ENCODE measurements at regions not wholly inside any gene's neighbourhood (a gene's known extent, or its start where the extent isn't known, plus 50 kb on each side); places are given as distances from the start of the nearest gene placed in this dataset.
A peak's percentile ranks its signal among the peaks of the same experiment; 100 is the strongest.

DNA sequence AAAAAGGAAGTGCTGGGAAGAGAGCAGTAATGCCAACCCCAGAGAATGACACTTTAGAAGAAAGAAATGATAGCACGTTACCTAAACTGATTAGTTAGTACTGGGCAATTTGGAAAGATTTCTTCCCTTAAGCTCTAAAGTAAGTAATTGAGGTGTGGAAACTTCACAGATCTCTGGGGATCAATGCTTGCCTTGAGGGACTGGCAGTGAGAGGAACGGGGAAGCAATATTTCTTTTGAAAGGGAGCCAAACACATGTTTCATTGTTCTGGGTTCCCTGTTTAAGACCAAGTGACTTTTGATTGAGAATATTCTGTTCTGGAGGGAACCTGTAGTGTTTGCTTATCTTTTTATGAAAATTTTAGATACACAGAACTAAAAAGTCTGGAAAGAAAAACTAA, 190.5 kb downstream of the NDFIP2 start:
- Histone ChIP-seq H3K4me3 (ENCODE audit: low read depth in 1 of 3, low read length in 3 of 3) (no peak overlapping the region), H3K27me3 (ENCODE audit: control insufficient read depth in 4 of 4, insufficient read depth in 4 of 4, low read length in 3 of 4) (no peaks in the 10 kb centered on the region), H3K9ac (ENCODE audit: low read depth in 1 of 2, low read length in 2 of 2) (no peak overlapping the region), H3K4me1 (ENCODE audit: control insufficient read depth in 4 of 4, insufficient read depth in 4 of 4, low read length in 3 of 4) (no peaks in the 10 kb centered on the region), H3K36me3 (ENCODE audit: control insufficient read depth in 4 of 4, insufficient read depth in 3 of 4, low read depth in 1 of 4, low read length in 3 of 4) (no peaks in the 10 kb centered on the region), H3K9me3 (ENCODE audit: control insufficient read depth in 4 of 4, low read length in 3 of 4) (no peaks in the 10 kb centered on the region), H3K27ac (ENCODE audit: low read depth in 1 of 2, low read length in 2 of 2) (no peak overlapping the region)
- no peak for DNase-seq (ENCODE audit: low spot score)
- WGBS: 63% methylated on average over 2 of the region's 2 CpGs
- TF ChIP-seq NR2F2 (IDR thresholded peaks at IDR 0.05) (no peak), RAD21 (IDR thresholded peaks at IDR 0.05) (no peak), HNF4A (conservative IDR thresholded peaks at IDR 0.05) (no peak), JUND (IDR thresholded peaks at IDR 0.05) (no peak), SP1 (IDR thresholded peaks at IDR 0.05) (no peak), FOXA2 (IDR thresholded peaks at IDR 0.05) (no peak), FOXA1 (IDR thresholded peaks at IDR 0.05) (no peak), RXRA (IDR thresholded peaks at IDR 0.05) (no peak), GABPA (IDR thresholded peaks at IDR 0.05 in 1 of 2, conservative IDR thresholded peaks at IDR 0.05 in 1 of 2) (no peak), TAF1 (conservative IDR thresholded peaks at IDR 0.05) (no peak), YY1 (IDR thresholded peaks at IDR 0.05) (no peak), EGR1 (IDR thresholded peaks at IDR 0.05; ENCODE audit: low read depth in 2 of 2) (no peak), HNF4G (IDR thresholded peaks at IDR 0.05) (no peak)
- TF ChIP-seq, protein P1, sequence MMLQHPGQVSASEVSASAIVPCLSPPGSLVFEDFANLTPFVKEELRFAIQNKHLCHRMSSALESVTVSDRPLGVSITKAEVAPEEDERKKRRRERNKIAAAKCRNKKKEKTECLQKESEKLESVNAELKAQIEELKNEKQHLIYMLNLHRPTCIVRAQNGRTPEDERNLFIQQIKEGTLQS (IDR thresholded peaks at IDR 0.05): no peak
- TF ChIP-seq, protein P2, sequence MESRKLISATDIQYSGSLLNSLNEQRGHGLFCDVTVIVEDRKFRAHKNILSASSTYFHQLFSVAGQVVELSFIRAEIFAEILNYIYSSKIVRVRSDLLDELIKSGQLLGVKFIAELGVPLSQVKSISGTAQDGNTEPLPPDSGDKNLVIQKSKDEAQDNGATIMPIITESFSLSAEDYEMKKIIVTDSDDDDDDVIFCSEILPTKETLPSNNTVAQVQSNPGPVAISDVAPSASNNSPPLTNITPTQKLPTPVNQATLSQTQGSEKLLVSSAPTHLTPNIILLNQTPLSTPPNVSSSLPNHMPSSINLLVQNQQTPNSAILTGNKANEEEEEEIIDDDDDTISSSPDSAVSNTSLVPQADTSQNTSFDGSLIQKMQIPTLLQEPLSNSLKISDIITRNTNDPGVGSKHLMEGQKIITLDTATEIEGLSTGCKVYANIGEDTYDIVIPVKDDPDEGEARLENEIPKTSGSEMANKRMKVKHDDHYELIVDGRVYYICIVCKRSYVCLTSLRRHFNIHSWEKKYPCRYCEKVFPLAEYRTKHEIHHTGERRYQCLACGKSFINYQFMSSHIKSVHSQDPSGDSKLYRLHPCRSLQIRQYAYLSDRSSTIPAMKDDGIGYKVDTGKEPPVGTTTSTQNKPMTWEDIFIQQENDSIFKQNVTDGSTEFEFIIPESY (IDR thresholded peaks at IDR 0.05): no peak
- TF ChIP-seq, protein P3, sequence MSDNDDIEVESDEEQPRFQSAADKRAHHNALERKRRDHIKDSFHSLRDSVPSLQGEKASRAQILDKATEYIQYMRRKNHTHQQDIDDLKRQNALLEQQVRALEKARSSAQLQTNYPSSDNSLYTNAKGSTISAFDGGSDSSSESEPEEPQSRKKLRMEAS (IDR thresholded peaks at IDR 0.05): no peak
- TF ChIP-seq, protein P4, sequence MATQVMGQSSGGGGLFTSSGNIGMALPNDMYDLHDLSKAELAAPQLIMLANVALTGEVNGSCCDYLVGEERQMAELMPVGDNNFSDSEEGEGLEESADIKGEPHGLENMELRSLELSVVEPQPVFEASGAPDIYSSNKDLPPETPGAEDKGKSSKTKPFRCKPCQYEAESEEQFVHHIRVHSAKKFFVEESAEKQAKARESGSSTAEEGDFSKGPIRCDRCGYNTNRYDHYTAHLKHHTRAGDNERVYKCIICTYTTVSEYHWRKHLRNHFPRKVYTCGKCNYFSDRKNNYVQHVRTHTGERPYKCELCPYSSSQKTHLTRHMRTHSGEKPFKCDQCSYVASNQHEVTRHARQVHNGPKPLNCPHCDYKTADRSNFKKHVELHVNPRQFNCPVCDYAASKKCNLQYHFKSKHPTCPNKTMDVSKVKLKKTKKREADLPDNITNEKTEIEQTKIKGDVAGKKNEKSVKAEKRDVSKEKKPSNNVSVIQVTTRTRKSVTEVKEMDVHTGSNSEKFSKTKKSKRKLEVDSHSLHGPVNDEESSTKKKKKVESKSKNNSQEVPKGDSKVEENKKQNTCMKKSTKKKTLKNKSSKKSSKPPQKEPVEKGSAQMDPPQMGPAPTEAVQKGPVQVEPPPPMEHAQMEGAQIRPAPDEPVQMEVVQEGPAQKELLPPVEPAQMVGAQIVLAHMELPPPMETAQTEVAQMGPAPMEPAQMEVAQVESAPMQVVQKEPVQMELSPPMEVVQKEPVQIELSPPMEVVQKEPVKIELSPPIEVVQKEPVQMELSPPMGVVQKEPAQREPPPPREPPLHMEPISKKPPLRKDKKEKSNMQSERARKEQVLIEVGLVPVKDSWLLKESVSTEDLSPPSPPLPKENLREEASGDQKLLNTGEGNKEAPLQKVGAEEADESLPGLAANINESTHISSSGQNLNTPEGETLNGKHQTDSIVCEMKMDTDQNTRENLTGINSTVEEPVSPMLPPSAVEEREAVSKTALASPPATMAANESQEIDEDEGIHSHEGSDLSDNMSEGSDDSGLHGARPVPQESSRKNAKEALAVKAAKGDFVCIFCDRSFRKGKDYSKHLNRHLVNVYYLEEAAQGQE (IDR thresholded peaks at IDR 0.05): no peak

DNA sequence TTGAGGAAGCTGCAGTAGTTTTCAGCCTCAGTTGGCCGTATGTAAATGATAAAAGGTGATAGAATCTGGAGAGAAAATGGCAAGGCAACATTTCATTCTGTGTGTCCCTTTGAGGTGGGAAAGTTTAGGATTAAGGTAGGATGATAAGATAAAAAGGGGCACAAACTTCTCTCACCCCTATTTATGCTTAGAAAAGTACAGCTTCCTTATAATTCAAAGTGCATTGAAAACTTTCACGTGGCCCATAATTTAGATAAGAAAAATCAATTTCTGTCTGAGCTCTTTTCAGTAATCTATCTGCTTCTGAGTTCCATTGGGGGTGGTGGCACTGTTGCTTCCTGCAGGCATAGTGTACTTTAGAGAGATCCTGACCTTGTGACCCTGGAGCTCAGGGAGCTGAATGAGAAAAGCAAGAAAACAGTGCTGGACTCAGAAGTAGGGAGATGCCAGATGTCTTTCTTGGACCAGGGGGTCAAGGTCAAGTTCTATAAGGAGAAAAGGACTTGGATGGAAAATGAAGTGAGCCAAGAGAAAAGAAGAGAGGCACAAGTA, 187.3 kb downstream of the NDFIP2 start:
- DNase-seq (ENCODE audit: low spot score): no peak
- no peaks in the 10 kb centered on the region for H3K9me3 ChIP-seq (ENCODE audit: control insufficient read depth in 4 of 4, low read length in 3 of 4)
- no peak overlapping the region for H3K4me3 ChIP-seq (ENCODE audit: low read depth in 1 of 3, low read length in 3 of 3)
- peak; percentile 69 for TF ChIP-seq NR2F2 (IDR thresholded peaks at IDR 0.05)
- no peak for TF ChIP-seq RAD21 (IDR thresholded peaks at IDR 0.05)
- H3K27me3 ChIP-seq (ENCODE audit: control insufficient read depth in 4 of 4, insufficient read depth in 4 of 4, low read length in 3 of 4): no peaks in the 10 kb centered on the region
- no peak overlapping the region for H3K9ac ChIP-seq (ENCODE audit: low read depth in 1 of 2, low read length in 2 of 2)
- no peak overlapping the region for H3K27ac ChIP-seq (ENCODE audit: low read depth in 1 of 2, low read length in 2 of 2)
- H3K36me3 ChIP-seq (ENCODE audit: control insufficient read depth in 4 of 4, insufficient read depth in 3 of 4, low read depth in 1 of 4, low read length in 3 of 4): no peaks in the 10 kb centered on the region
- no peaks in the 10 kb centered on the region for H3K4me1 ChIP-seq (ENCODE audit: control insufficient read depth in 4 of 4, insufficient read depth in 4 of 4, low read length in 3 of 4)
- WGBS: 28% methylated on average over 2 of the region's 2 CpGs

Measured in liver (tissue), 7 donors.